AG04449 (cell line): ENCODE measurements at regions not wholly inside any gene's neighbourhood (a gene's known extent, or its start where the extent isn't known, plus 50 kb on each side); places are given as distances from the start of the nearest gene placed in this dataset.
"Not testable (repeated sequence)": the region's sequence is repeated elsewhere in the genome, so short reads cannot be mapped to it uniquely, and the experiment has no call there.

Experiments used
- CTCF ChIA-PET: fragments of 350-600 bp; formaldehyde crosslinking; extraction: SDS; loops from one replicate; lab custom pipeline; 2021; ENCODE audit warnings: antibody characterized with exemption; lab: Yijun Ruan, JAX
- POLR2A ChIA-PET: fragments of 400-600, 350-600 bp; formaldehyde crosslinking; extraction: SDS; loops from one replicate; lab custom pipeline; 2020; ENCODE audit warnings: antibody characterized with exemption, inconsistent platforms; lab: Yijun Ruan, JAX
- DNase-seq: peaks from one replicate; pipeline ENCODE4 v3.0.0-alpha.2; 2010; ENCODE audit warnings: low read depth, low spot score
- H3K4me3 ChIP-seq: 2 replicates; pipeline ENCODE4 v1.5.1; 2011; ENCODE audit warnings: low read depth, mild to moderate bottlenecking, control low read depth, low read length
- CTCF ChIP-seq: IDR thresholded peaks from one replicate; pipeline ENCODE4 v1.5.1; 2011; ENCODE audit warnings: mild to moderate bottlenecking, moderate library complexity, low read length, control low read depth, inconsistent platforms; ENCODE audit not compliant: insufficient read depth; ENCODE audit errors: missing control alignments

- no peak overlapping the region for H3K4me3 ChIP-seq
- DNase-seq: no peak
- no peak for TF ChIP-seq CTCF
- POLR2A ChIA-PET: no interaction called here
- CTCF ChIA-PET: no interaction called here
Observed at GRCh38 chr7:66503551-66504031, 125.1 kb upstream of the KCTD7 start.

- no peak overlapping the region for H3K4me3 ChIP-seq
- ChIA-PET CTCF (no interaction called here), POLR2A (no interaction called here)
- no peak for TF ChIP-seq CTCF
- no peak for DNase-seq
Observed at GRCh38 chr7:66504131-66504530, 124.5 kb upstream of the KCTD7 start.

- no peak overlapping the region for H3K4me3 ChIP-seq
- ChIA-PET POLR2A (no interaction called here), CTCF (no interaction called here)
- no peak for TF ChIP-seq CTCF
- DNase-seq: no peak
Observed at GRCh38 chr7:66505009-66505408, 123.7 kb upstream of the KCTD7 start.

GRCh38 chr7:66505531-66506451 lies 122.9 kb upstream of the KCTD7 start:
- DNase-seq: no peak

GRCh38 chr7:66506703-66507102 lies 122.0 kb upstream of the KCTD7 start:
- not testable (repeated sequence) for DNase-seq, H3K4me3 ChIP-seq
- ChIA-PET CTCF (interaction anchor here (1.2 kb wide), 1 partner anchor 384 kb away, joined by 3 read pairs; no protein-coding TSS in a partner anchor), POLR2A (interaction anchor here (1.2 to 1.5 kb wide), 2 partner anchors 8 to 13 kb away, joined by 3 to 5 read pairs; no protein-coding TSS in a partner anchor)

More at GRCh38 chr7:66505531-66506451, 122.9 kb upstream of the KCTD7 start:
- POLR2A ChIA-PET: interaction anchor here (1.2 to 1.5 kb wide), 2 partner anchors 9 to 12 kb away, joined by 3 to 5 read pairs; no protein-coding TSS in a partner anchor
- H3K4me3 ChIP-seq: peak overlapping the region; percentile 29
- TF ChIP-seq CTCF: no peak
- CTCF ChIA-PET: interaction anchor here (1.2 kb wide), 1 partner anchor 383 kb away, joined by 3 read pairs; no protein-coding TSS in a partner anchor

GRCh38 chr7:66507764-66508296 lies 120.9 kb upstream of the KCTD7 start:
- TF ChIP-seq CTCF: no peak
- ChIA-PET CTCF (no interaction called here), POLR2A (interaction anchor here (0.5 kb wide), 1 partner anchor 10 kb away, joined by 3 read pairs; no protein-coding TSS in a partner anchor)
- no peak for DNase-seq
- H3K4me3 ChIP-seq: no peak overlapping the region
